Testis (tissue), 2 donors: ENCODE measurements at regions not wholly inside any gene's neighbourhood (a gene's known extent, or its start where the extent isn't known, plus 50 kb on each side); places are given as distances from the start of the nearest gene placed in this dataset.

Experiments used
- DNase-seq: peaks from one replicate; pipeline ENCODE4 v3.0.0-alpha.2; 2019
- H3K27ac ChIP-seq, 2 donors: fragments of 200-600 bp; sonication (generic); one replicate each; pipeline ENCODE4 v1.5.1; 2019
- H3K27me3 ChIP-seq: fragments of 200-600 bp; sonication (generic); one replicate; pipeline ENCODE4 v1.5.1; 2019
- H3K36me3 ChIP-seq: fragments of 200-600 bp; sonication (generic); one replicate; pipeline ENCODE4 v1.5.1; 2017; ENCODE audit warnings: low read depth; ENCODE audit errors: missing control alignments
- H3K4me1 ChIP-seq: fragments of 200-600 bp; sonication (generic); one replicate; pipeline ENCODE4 v1.5.1; 2019
- H3K4me3 ChIP-seq, 2 donors: fragments of 200-600 bp; sonication (generic); one replicate each; pipeline ENCODE4 v1.5.1; 2017 to 2019
- H3K9me3 ChIP-seq: fragments of 200-600 bp; sonication (generic); one replicate; pipeline ENCODE4 v1.5.1; 2017
- POLR2A ChIP-seq: fragments of 450-650 bp; IDR thresholded peaks from one replicate; pipeline ENCODE4 v1.6.1; 2017; ENCODE audit warnings: antibody characterized with exemption, mild to moderate bottlenecking, moderate library complexity
- WGBS, 2 donors: methylation state at CpG; one replicate each; pipeline ENCODE4 v1.1.5; 2018; 5-methylcytosine and 5-hydroxymethylcytosine counted together
- intact Hi-C: fragments of 100-400 bp; cut with DNase I; formaldehyde crosslinking; loops from one replicate; pipeline ENCODE4 v1.15.1; 2023; ENCODE audit warnings: low total_unique reads
- TF ChIP-seq, protein P1 (sequence below), 3 experiments: fragments of 450-650 bp in 2 of 3; fragments of 200-600 bp in 1 of 3; sonication (generic) in 1 of 3; IDR thresholded peaks; one replicate each; pipeline ENCODE4 v1.5.1; 2016 to 2019; ENCODE audit warnings: antibody characterized with exemption in 3 of 3, mild to moderate bottlenecking in 2 of 3, moderate library complexity in 1 of 3

DNA sequence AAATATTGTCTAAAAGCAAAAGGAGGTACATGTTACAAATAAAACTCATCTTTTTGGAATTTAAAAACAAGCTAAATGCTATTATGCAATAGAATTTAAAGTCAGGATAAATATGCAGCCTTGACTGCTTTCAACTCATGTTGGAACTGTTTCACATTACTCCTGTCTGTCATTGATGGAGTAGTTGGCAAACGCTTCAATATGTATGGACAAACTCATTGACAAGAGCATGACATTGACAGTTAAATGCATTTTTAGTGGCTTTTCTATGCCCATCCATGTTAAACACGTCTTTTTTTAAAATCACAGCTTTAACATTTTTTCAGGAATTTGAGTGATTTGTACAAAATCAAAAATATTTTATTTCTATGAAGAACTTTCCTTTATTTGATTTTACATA lies 1560.5 kb downstream of the KCNT2 start:
- H3K27ac ChIP-seq = no peak overlapping the region
- DNase-seq = no peak
- H3K36me3 ChIP-seq = no peaks in the 10 kb centered on the region
- H3K4me1 ChIP-seq = no peaks in the 10 kb centered on the region
- WGBS, 2 donors = 83 to 88% methylated on average over 2 of the region's 2 CpGs
- no peaks in the 10 kb centered on the region for H3K27me3 ChIP-seq
- TF ChIP-seq POLR2A = no peak
- TF ChIP-seq, protein P1, sequence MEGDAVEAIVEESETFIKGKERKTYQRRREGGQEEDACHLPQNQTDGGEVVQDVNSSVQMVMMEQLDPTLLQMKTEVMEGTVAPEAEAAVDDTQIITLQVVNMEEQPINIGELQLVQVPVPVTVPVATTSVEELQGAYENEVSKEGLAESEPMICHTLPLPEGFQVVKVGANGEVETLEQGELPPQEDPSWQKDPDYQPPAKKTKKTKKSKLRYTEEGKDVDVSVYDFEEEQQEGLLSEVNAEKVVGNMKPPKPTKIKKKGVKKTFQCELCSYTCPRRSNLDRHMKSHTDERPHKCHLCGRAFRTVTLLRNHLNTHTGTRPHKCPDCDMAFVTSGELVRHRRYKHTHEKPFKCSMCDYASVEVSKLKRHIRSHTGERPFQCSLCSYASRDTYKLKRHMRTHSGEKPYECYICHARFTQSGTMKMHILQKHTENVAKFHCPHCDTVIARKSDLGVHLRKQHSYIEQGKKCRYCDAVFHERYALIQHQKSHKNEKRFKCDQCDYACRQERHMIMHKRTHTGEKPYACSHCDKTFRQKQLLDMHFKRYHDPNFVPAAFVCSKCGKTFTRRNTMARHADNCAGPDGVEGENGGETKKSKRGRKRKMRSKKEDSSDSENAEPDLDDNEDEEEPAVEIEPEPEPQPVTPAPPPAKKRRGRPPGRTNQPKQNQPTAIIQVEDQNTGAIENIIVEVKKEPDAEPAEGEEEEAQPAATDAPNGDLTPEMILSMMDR (IDR thresholded peaks at IDR 0.05) = no peak
- no peaks in the 10 kb centered on the region for H3K9me3 ChIP-seq
- intact Hi-C loops = no loop called here
- H3K4me3 ChIP-seq = no peak overlapping the region

DNA sequence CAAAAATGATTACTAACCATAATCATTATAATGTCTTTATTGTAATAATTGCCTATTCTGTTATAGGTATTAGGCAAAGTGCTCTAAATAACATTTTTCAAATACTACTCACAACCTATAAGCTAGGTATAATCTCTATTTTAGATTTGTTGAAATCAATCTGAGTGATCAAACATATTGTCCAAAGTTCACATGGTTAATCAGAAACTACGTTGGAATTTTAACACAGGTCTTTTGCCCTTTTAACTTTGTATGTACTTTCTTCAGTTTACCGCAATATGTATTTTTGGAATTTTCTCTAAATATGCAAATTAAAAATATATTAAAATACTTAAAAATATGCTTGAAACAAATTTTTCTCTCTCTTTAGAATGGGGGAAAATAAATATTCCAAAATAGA lies 1563.2 kb downstream of the KCNT2 start:
- intact Hi-C loops = no loop called here
- Histone ChIP-seq H3K27ac (no peak overlapping the region), H3K4me3 (no peak overlapping the region), H3K9me3 (no peaks in the 10 kb centered on the region), H3K4me1 (no peaks in the 10 kb centered on the region), H3K27me3 (no peaks in the 10 kb centered on the region), H3K36me3 (no peaks in the 10 kb centered on the region)
- TF ChIP-seq, protein P1 (IDR thresholded peaks at IDR 0.05) = no peak
- TF ChIP-seq POLR2A = no peak
- 86 to 89% methylated on average over 2 of the region's 2 CpGs for WGBS, 2 donors
- no peak for DNase-seq

DNA sequence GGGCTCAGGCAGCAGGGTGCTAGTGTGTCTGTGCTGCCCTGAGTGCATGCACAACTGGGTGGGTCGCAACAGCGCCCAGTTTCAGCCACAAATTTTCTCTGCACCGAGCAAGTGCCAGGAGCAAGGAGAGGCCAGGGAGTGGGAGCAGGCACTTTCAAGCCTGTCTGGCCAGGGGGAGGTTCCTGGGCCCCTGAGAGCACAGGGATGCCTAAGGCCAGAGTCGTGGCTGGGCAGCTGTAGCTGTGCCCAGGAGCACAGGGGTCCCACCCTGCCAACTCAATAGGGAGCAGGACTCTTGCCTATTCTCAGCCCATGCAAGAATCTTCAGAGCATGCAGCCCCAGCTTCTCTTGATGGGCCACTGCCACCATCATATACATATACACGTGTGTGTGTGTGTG lies 1577.4 kb downstream of the KCNT2 start:
- no peak for DNase-seq
- intact Hi-C loops = no loop called here
- Histone ChIP-seq H3K36me3 (no peaks in the 10 kb centered on the region), H3K4me3 (no peak overlapping the region), H3K9me3 (no peaks in the 10 kb centered on the region), H3K4me1 (no peaks in the 10 kb centered on the region), H3K27ac (no peak overlapping the region), H3K27me3 (no peaks in the 10 kb centered on the region)
- 83 to 86% methylated on average over 2 to 5 of the region's 5 CpGs for WGBS, 2 donors
- no peak for TF ChIP-seq POLR2A
- TF ChIP-seq, protein P1 (IDR thresholded peaks at IDR 0.05) = no peak

DNA sequence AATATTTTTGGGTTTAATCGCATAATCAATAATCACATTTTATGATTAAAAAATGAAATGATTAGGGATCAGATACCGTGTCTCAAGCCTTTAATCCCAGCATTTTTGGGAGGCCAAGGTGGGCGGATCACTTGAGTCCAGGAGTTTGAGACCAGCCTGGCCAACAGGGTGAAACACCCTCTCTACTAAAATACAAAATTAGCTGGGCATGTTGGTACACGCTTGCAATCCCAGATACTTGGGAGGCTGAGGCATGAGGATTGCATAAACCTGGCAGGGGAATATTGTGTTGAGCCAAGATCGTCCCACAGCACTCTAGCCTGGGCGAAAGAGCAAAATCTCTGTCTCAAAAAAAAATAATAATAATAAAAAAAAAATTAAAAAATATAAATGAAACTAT lies 1581.4 kb downstream of the KCNT2 start:
- Histone ChIP-seq H3K9me3 (no peaks in the 10 kb centered on the region), H3K4me3 (no peak overlapping the region), H3K4me1 (no peaks in the 10 kb centered on the region), H3K27me3 (no peaks in the 10 kb centered on the region), H3K36me3 (no peaks in the 10 kb centered on the region), H3K27ac (no peak overlapping the region)
- 80 to 96% methylated on average over 6 of the region's 6 CpGs for WGBS, 2 donors
- no peak for DNase-seq
- TF ChIP-seq, protein P1 (IDR thresholded peaks at IDR 0.05) = no peak
- no peak for TF ChIP-seq POLR2A
- intact Hi-C loops = no loop called here

DNA sequence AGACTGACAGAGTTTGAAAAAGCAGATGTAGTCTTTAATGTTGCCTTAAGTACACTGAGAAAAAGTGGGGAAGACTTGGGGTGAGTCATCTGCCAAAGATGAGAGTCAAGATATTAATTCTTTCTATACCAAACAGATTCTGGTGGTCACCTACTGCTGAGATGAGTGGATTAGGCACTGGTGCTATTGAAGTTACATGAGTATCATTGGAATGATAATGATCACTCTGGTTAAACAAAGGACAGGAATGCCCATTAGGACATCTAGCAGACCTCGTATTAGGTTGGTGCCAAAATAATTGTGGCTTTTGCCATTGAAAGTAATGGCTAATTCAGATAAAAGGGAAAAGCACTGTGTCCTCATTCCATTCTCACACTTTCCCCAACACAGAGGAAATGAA lies 1588.9 kb downstream of the KCNT2 start:
- Histone ChIP-seq H3K9me3 (no peaks in the 10 kb centered on the region), H3K36me3 (no peaks in the 10 kb centered on the region), H3K4me3 (no peak overlapping the region), H3K4me1 (no peaks in the 10 kb centered on the region), H3K27ac (no peak overlapping the region), H3K27me3 (no peaks in the 10 kb centered on the region)
- intact Hi-C loops = no loop called here
- DNase-seq = no peak
- no peak for TF ChIP-seq POLR2A
- TF ChIP-seq, protein P1 (IDR thresholded peaks at IDR 0.05) = no peak
- WGBS, 2 donors = 86 to 96% methylated on average over 1 of the region's 1 CpG
